ENCODE measurements at regions not wholly inside any gene's neighbourhood (a gene's known extent, or its start where the extent isn't known, plus 50 kb on each side); places are given as distances from the start of the nearest gene placed in this dataset.

- no peak for TF ChIP-seq EZH2 (IDR thresholded peaks at IDR 0.05)
- no peak for TF ChIP-seq POLR2AphosphoS5 (IDR thresholded peaks at IDR 0.05; ENCODE audit: borderline replicate concordance, low read depth, low read length)
Observed at GRCh38 chr1:165011186-165011585, 345.3 kb downstream of the LMX1A start.
